IPS-18a (cell line): ENCODE measurements at regions not wholly inside any gene's neighbourhood (a gene's known extent, or its start where the extent isn't known, plus 50 kb on each side); places are given as distances from the start of the nearest gene placed in this dataset.
"Not testable (repeated sequence)": the region's sequence is repeated elsewhere in the genome, so short reads cannot be mapped to it uniquely, and the experiment has no call there.

Experiments used
- H3K27ac ChIP-seq: one replicate; pipeline ENCODE4 v1.5.1; 2013; ENCODE audit warnings: low read length
- H3K27me3 ChIP-seq: one replicate; pipeline ENCODE4 v1.6.1; 2013; ENCODE audit warnings: mild to moderate bottlenecking, low read length; ENCODE audit not compliant: control insufficient read depth, insufficient read depth
- H3K36me3 ChIP-seq: one replicate; pipeline ENCODE4 v1.6.1; 2013; ENCODE audit warnings: low read depth, low read length; ENCODE audit not compliant: control insufficient read depth
- H3K4me1 ChIP-seq: one replicate; pipeline ENCODE4 v1.6.1; 2013; ENCODE audit warnings: low read depth, low read length; ENCODE audit not compliant: control insufficient read depth
- H3K4me3 ChIP-seq: one replicate; pipeline ENCODE4 v1.5.1; 2013; ENCODE audit warnings: low read length
- H3K9ac ChIP-seq: one replicate; pipeline ENCODE4 v1.6.1; 2013; ENCODE audit warnings: mild to moderate bottlenecking, low read length, moderate library complexity
- H3K9me3 ChIP-seq: one replicate; pipeline ENCODE4 v1.6.1; 2013; ENCODE audit warnings: low read depth, low read length; ENCODE audit not compliant: control insufficient read depth

GRCh38 chr5:124609685-124610084, 136.8 kb downstream of the ZNF608 start:
- H3K4me3 ChIP-seq, H3K36me3 ChIP-seq, H3K27me3 ChIP-seq, H3K9ac ChIP-seq, H3K9me3 ChIP-seq, H3K27ac ChIP-seq: not testable (repeated sequence)
- H3K4me1 ChIP-seq: peaks cover 14% of the 10 kb centered on the region

- no peak overlapping the region for H3K27ac ChIP-seq
- no peaks in the 10 kb centered on the region for H3K36me3 ChIP-seq
- no peak overlapping the region for H3K4me3 ChIP-seq
- H3K9ac ChIP-seq: no peak overlapping the region
- H3K4me1 ChIP-seq: peaks cover 9% of the 10 kb centered on the region
- H3K27me3 ChIP-seq: no peaks in the 10 kb centered on the region
- no peaks in the 10 kb centered on the region for H3K9me3 ChIP-seq
These were observed 139.9 kb downstream of the ZNF608 start for GRCh38 chr5:124606543-124606942.

- no peaks in the 10 kb centered on the region for H3K9me3 ChIP-seq
- H3K9ac ChIP-seq: no peak overlapping the region
- no peaks in the 10 kb centered on the region for H3K27me3 ChIP-seq
- no peaks in the 10 kb centered on the region for H3K36me3 ChIP-seq
- peaks cover 9% of the 10 kb centered on the region for H3K4me1 ChIP-seq
- H3K27ac ChIP-seq: no peak overlapping the region
- no peak overlapping the region for H3K4me3 ChIP-seq
These were observed 140.3 kb downstream of the ZNF608 start for GRCh38 chr5:124606093-124606492.

GRCh38 chr5:124605541-124605940, 140.9 kb downstream of the ZNF608 start:
- Histone ChIP-seq H3K27ac (no peak overlapping the region), H3K27me3 (no peaks in the 10 kb centered on the region), H3K4me3 (no peak overlapping the region), H3K9ac (no peak overlapping the region), H3K36me3 (no peaks in the 10 kb centered on the region), H3K9me3 (no peaks in the 10 kb centered on the region), H3K4me1 (peaks cover 9% of the 10 kb centered on the region)

GRCh38 chr5:124604419-124604818, 142.0 kb downstream of the ZNF608 start:
- H3K9me3 ChIP-seq: no peaks in the 10 kb centered on the region
- peaks cover 13% of the 10 kb centered on the region for H3K4me1 ChIP-seq
- no peaks in the 10 kb centered on the region for H3K27me3 ChIP-seq
- H3K27ac ChIP-seq: no peak overlapping the region
- no peak overlapping the region for H3K4me3 ChIP-seq
- H3K36me3 ChIP-seq: no peaks in the 10 kb centered on the region
- H3K9ac ChIP-seq: no peak overlapping the region

- H3K27me3 ChIP-seq: no peaks in the 10 kb centered on the region
- no peak overlapping the region for H3K9ac ChIP-seq
- no peaks in the 10 kb centered on the region for H3K36me3 ChIP-seq
- H3K4me3 ChIP-seq: no peak overlapping the region
- no peaks in the 10 kb centered on the region for H3K9me3 ChIP-seq
- no peak overlapping the region for H3K27ac ChIP-seq
- peaks cover 16% of the 10 kb centered on the region for H3K4me1 ChIP-seq
These were observed 143.4 kb downstream of the ZNF608 start for GRCh38 chr5:124602925-124603650.

- H3K27me3 ChIP-seq: no peaks in the 10 kb centered on the region
- H3K4me1 ChIP-seq: peaks cover 17% of the 10 kb centered on the region
- no peaks in the 10 kb centered on the region for H3K9me3 ChIP-seq
- H3K9ac ChIP-seq: no peak overlapping the region
- H3K36me3 ChIP-seq: no peaks in the 10 kb centered on the region
- no peak overlapping the region for H3K27ac ChIP-seq
- no peak overlapping the region for H3K4me3 ChIP-seq
These were observed 147.1 kb downstream of the ZNF608 start for GRCh38 chr5:124599028-124599973.

GRCh38 chr5:124596595-124597421, 149.6 kb downstream of the ZNF608 start:
- H3K27me3 ChIP-seq: no peaks in the 10 kb centered on the region
- H3K36me3 ChIP-seq: no peaks in the 10 kb centered on the region
- no peak overlapping the region for H3K27ac ChIP-seq
- no peak overlapping the region for H3K4me3 ChIP-seq
- H3K4me1 ChIP-seq: peaks cover 17% of the 10 kb centered on the region
- H3K9ac ChIP-seq: no peak overlapping the region
- H3K9me3 ChIP-seq: no peaks in the 10 kb centered on the region

- no peak overlapping the region for H3K27ac ChIP-seq
- no peak overlapping the region for H3K4me3 ChIP-seq
These were observed 152.5 kb downstream of the ZNF608 start for GRCh38 chr5:124593952-124594351.

GRCh38 chr5:124592891-124593290, 153.5 kb downstream of the ZNF608 start:
- H3K27me3 ChIP-seq: no peaks in the 10 kb centered on the region
- H3K9me3 ChIP-seq: no peaks in the 10 kb centered on the region
- H3K4me1 ChIP-seq: peaks cover 10% of the 10 kb centered on the region
- H3K9ac ChIP-seq: no peak overlapping the region
- no peak overlapping the region for H3K27ac ChIP-seq
- H3K36me3 ChIP-seq: no peaks in the 10 kb centered on the region
- no peak overlapping the region for H3K4me3 ChIP-seq

More at GRCh38 chr5:124593952-124594351, 152.5 kb downstream of the ZNF608 start:
- peaks cover 10% of the 10 kb centered on the region for H3K4me1 ChIP-seq
- H3K27me3 ChIP-seq: no peaks in the 10 kb centered on the region
- no peaks in the 10 kb centered on the region for H3K36me3 ChIP-seq
- H3K9me3 ChIP-seq: no peaks in the 10 kb centered on the region
- no peak overlapping the region for H3K9ac ChIP-seq

- no peaks in the 10 kb centered on the region for H3K27me3 ChIP-seq
- H3K9ac ChIP-seq: no peak overlapping the region
- H3K4me1 ChIP-seq: peaks cover 1% of the 10 kb centered on the region
- no peak overlapping the region for H3K27ac ChIP-seq
- H3K9me3 ChIP-seq: no peaks in the 10 kb centered on the region
- no peaks in the 10 kb centered on the region for H3K36me3 ChIP-seq
- no peak overlapping the region for H3K4me3 ChIP-seq
These were observed 154.9 kb downstream of the ZNF608 start for GRCh38 chr5:124591583-124591982.
